Left kidney (tissue), 1 donor: ENCODE measurements at regions not wholly inside any gene's neighbourhood (a gene's known extent, or its start where the extent isn't known, plus 50 kb on each side); places are given as distances from the start of the nearest gene placed in this dataset.
"Not testable (repeated sequence)": the region's sequence is repeated elsewhere in the genome, so short reads cannot be mapped to it uniquely, and the experiment has no call there.

Experiments
- DNase-seq: peaks from one replicate; pipeline ENCODE4 v3.0.0-alpha.2; 2013

- DNase-seq: not testable (repeated sequence)
Measured at GRCh38 chr10:131581547-131581946, 270.0 kb upstream of the TCERG1L start.

GRCh38 chr10:131584287-131584686 lies 272.8 kb upstream of the TCERG1L start:
- no peak for DNase-seq

- DNase-seq: no peak
Measured at GRCh38 chr10:131585761-131586160, 274.2 kb upstream of the TCERG1L start.

GRCh38 chr10:131586958-131587357 lies 275.4 kb upstream of the TCERG1L start:
- DNase-seq: no peak

GRCh38 chr10:131587976-131588680 lies 276.6 kb upstream of the TCERG1L start:
- DNase-seq: no peak

- no peak for DNase-seq
Measured at GRCh38 chr10:131588704-131589220, 277.2 kb upstream of the TCERG1L start.

- no peak for DNase-seq
Measured at GRCh38 chr10:131590567-131590966, 279.0 kb upstream of the TCERG1L start.

- DNase-seq: no peak
Measured at GRCh38 chr10:131591936-131592335, 280.4 kb upstream of the TCERG1L start.

- no peak for DNase-seq
Measured at GRCh38 chr10:131609176-131609575, 291.6 kb upstream of the PPP2R2D start.

- DNase-seq: no peak
Measured at GRCh38 chr10:131615150-131615549, 285.7 kb upstream of the PPP2R2D start.

GRCh38 chr10:131616040-131616439 lies 284.8 kb upstream of the PPP2R2D start:
- DNase-seq: no peak

GRCh38 chr10:131617113-131617858 lies 283.5 kb upstream of the PPP2R2D start:
- peak; percentile 40 for DNase-seq

GRCh38 chr10:131618587-131619267 lies 282.1 kb upstream of the PPP2R2D start:
- no peak for DNase-seq

- no peak for DNase-seq
Measured at GRCh38 chr10:131620314-131620713, 280.5 kb upstream of the PPP2R2D start.

- DNase-seq: no peak
Measured at GRCh38 chr10:131620904-131621303, 279.9 kb upstream of the PPP2R2D start.

- DNase-seq: no peak
Measured at GRCh38 chr10:131621784-131622624, 278.8 kb upstream of the PPP2R2D start.

GRCh38 chr10:131625041-131625440 lies 275.8 kb upstream of the PPP2R2D start:
- DNase-seq: no peak

GRCh38 chr10:131626274-131626673 lies 274.5 kb upstream of the PPP2R2D start:
- no peak for DNase-seq

GRCh38 chr10:131629026-131629770 lies 271.6 kb upstream of the PPP2R2D start:
- no peak for DNase-seq

GRCh38 chr10:131630772-131631258 lies 270.0 kb upstream of the PPP2R2D start:
- no peak for DNase-seq

GRCh38 chr10:131631619-131632018 lies 269.2 kb upstream of the PPP2R2D start:
- no peak for DNase-seq
